Cardiac muscle cell (in vitro differentiated cells and primary cell): ENCODE measurements at regions not wholly inside any gene's neighbourhood (a gene's known extent, or its start where the extent isn't known, plus 50 kb on each side); places are given as distances from the start of the nearest gene placed in this dataset.

Source experiments
- DNase-seq, 2 donors: peaks; one replicate each; pipeline versions ENCODE4 v3.0.0 to v3.0.0-alpha.2; 2010 to 2017; ENCODE audit warnings: low read depth in 1 of 2, low spot score in 1 of 2
- H3K27ac ChIP-seq: fragments of 200-600 bp; sonication (generic); 2 replicates; pipeline ENCODE4 v1.5.1; 2016
- H3K27me3 ChIP-seq: fragments of 200-600 bp; sonication (generic); 2 replicates; pipeline ENCODE4 v1.6.0; 2016; ENCODE audit warnings: control low read depth
- H3K36me3 ChIP-seq: fragments of 200-600 bp; sonication (generic); 2 replicates; pipeline ENCODE4 v1.5.1; 2016; ENCODE audit warnings: control low read depth
- H3K4me1 ChIP-seq: fragments of 200-600 bp; sonication (generic); 2 replicates; pipeline ENCODE4 v1.8.1; 2017; ENCODE audit warnings: low read depth, mild to moderate bottlenecking, mixed run types
- H3K4me3 ChIP-seq: fragments of 200-600 bp; sonication (generic); 2 replicates; pipeline ENCODE4 v1.5.1; 2016; ENCODE audit warnings: mild to moderate bottlenecking
- H3K9me3 ChIP-seq: fragments of 200-600 bp; sonication (generic); 2 replicates; pipeline ENCODE4 v1.5.1; 2017; ENCODE audit warnings: low read depth, mild to moderate bottlenecking, control low read depth
- TF ChIP-seq, protein P1 (sequence below): IDR thresholded peaks from 2 replicates; pipeline ENCODE4 v1.5.1; 2012; ENCODE audit warnings: low read depth, mild to moderate bottlenecking, low read length

DNA sequence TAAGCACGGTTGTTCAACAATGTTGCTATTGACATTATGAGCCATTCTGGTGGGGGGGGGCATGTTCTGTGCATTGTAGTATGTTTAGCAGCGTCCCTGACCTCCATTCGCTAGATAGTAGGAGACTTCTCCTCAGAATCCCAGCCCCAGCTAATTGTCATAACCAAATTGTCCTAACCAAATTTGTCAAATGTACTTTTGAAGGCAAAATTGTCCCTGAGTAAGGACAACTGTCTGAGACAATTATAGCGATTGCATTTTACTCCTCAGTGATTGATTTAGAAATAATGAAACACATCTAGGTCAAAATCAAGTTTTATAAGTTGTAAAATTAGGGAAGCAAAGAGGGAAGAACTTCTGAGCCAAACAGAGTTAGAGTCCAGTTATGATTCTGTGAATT lies 541.8 kb upstream of the CHORDC1 start:
- H3K9me3 ChIP-seq = no peaks in the 10 kb centered on the region
- no peak for DNase-seq
- no peak overlapping the region for H3K4me3 ChIP-seq
- no peaks in the 10 kb centered on the region for H3K36me3 ChIP-seq
- TF ChIP-seq, protein P1, sequence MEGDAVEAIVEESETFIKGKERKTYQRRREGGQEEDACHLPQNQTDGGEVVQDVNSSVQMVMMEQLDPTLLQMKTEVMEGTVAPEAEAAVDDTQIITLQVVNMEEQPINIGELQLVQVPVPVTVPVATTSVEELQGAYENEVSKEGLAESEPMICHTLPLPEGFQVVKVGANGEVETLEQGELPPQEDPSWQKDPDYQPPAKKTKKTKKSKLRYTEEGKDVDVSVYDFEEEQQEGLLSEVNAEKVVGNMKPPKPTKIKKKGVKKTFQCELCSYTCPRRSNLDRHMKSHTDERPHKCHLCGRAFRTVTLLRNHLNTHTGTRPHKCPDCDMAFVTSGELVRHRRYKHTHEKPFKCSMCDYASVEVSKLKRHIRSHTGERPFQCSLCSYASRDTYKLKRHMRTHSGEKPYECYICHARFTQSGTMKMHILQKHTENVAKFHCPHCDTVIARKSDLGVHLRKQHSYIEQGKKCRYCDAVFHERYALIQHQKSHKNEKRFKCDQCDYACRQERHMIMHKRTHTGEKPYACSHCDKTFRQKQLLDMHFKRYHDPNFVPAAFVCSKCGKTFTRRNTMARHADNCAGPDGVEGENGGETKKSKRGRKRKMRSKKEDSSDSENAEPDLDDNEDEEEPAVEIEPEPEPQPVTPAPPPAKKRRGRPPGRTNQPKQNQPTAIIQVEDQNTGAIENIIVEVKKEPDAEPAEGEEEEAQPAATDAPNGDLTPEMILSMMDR = no peak
- H3K27ac ChIP-seq = no peak overlapping the region
- H3K27me3 ChIP-seq = no peaks in the 10 kb centered on the region
- no peaks in the 10 kb centered on the region for H3K4me1 ChIP-seq

DNA sequence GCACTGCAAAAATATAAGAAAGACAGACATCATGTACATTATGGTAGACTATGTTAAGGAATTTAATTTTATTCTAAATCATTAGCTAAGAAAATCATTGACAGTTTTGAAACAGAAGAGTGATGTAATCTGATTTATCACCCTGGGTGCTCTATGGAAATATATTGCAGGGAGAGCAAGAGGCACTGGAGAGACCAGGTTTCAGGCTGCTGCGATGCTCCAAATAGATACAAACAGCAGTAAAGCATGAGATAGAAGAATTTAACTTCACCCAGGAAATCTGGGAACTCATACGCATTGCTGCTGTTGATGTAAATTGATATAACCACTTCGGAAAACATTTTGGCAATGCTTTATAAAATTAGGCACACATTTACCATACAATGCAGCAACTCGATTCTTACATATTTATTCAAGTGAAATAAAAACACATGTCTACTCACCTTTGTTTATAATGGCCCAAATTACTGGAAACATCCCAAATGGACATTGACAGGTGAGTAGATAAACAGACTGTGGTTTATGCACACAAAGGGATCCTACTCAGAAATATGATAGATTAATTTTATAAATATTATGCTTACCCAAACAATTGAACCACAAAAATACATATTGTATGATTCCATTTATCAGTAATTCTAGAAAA lies 535.1 kb upstream of the CHORDC1 start:
- TF ChIP-seq, protein P1 = no peak
- no peaks in the 10 kb centered on the region for H3K9me3 ChIP-seq
- no peaks in the 10 kb centered on the region for H3K27me3 ChIP-seq

DNA sequence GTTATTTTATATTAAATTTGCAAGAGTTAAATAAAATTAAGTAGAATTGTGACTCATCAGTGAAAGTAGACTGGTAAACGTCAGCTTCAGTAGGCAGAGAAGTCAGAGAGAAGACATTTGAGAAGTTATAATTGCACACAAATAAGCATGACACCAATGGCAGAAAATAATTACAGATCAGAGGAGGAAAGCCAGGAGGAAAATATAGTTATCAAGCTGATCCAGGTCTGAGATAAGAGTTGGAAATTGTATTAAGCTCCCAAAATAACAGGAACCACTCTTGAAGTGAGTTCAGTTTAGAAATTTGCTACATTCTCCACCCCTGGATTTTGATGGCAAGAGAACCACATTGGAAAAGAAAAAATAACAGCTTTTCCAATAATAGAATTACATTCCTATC lies 533.8 kb upstream of the CHORDC1 start:
- Histone ChIP-seq H3K27me3 (no peaks in the 10 kb centered on the region), H3K27ac (no peak overlapping the region), H3K4me3 (no peak overlapping the region), H3K4me1 (no peaks in the 10 kb centered on the region), H3K36me3 (no peaks in the 10 kb centered on the region), H3K9me3 (no peaks in the 10 kb centered on the region)
- TF ChIP-seq, protein P1 = no peak
- DNase-seq = no peak

More for the DNA sequence above, 535.1 kb upstream of the CHORDC1 start:
- Histone ChIP-seq H3K36me3 (no peaks in the 10 kb centered on the region), H3K4me1 (no peaks in the 10 kb centered on the region), H3K4me3 (no peak overlapping the region), H3K27ac (no peak overlapping the region)
- no peak for DNase-seq

DNA sequence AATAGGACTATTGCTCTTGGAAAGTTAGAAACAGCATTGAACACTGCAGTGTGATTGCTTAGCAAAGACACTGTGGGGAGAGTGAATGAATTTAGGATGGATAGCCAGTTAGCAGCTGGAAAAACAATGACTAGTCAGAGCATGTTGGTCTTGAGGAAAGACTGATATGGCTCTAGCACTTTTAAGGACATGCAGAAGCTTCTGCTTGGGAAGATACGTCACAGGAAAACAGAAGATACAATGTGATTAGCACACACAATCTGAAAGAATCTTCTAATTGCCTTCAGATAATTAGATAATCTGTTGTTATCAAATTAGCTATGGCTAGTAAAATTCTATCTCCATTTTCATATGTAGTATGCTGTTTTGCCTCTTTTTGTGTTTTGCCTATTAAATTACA lies 530.7 kb upstream of the CHORDC1 start:
- no peaks in the 10 kb centered on the region for H3K36me3 ChIP-seq
- no peak overlapping the region for H3K4me3 ChIP-seq
- TF ChIP-seq, protein P1 = no peak
- H3K9me3 ChIP-seq = no peaks in the 10 kb centered on the region
- no peak overlapping the region for H3K27ac ChIP-seq
- DNase-seq = no peak
- no peaks in the 10 kb centered on the region for H3K27me3 ChIP-seq
- no peaks in the 10 kb centered on the region for H3K4me1 ChIP-seq

DNA sequence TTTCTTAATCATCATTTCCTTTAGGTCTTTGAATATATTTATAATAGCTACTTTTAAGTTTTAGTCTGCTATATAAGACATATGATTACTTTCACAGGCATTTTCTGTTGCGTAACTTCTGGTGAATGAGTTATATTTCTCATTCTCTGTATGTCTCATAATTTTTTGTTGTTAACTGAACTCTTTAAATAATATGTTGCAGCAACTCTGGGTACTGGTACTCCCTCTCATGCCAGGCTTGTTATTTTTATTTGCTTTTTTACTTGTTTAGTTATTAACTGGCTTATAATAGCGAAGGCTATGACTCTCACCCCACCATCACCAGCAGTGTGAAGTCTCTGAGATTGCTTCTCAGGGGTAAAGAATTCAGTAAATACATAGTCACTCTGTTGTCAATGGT lies 524.2 kb upstream of the CHORDC1 start:
- Histone ChIP-seq H3K4me3 (no peak overlapping the region), H3K4me1 (no peaks in the 10 kb centered on the region), H3K36me3 (no peaks in the 10 kb centered on the region), H3K9me3 (no peaks in the 10 kb centered on the region), H3K27me3 (no peaks in the 10 kb centered on the region), H3K27ac (no peak overlapping the region)
- peak in 1 of 2 donors; percentile 40 for DNase-seq
- TF ChIP-seq, protein P1 = no peak
